ENCODE measurements at regions not wholly inside any gene's neighbourhood (a gene's known extent, or its start where the extent isn't known, plus 50 kb on each side); places are given as distances from the start of the nearest gene placed in this dataset.

DNA sequence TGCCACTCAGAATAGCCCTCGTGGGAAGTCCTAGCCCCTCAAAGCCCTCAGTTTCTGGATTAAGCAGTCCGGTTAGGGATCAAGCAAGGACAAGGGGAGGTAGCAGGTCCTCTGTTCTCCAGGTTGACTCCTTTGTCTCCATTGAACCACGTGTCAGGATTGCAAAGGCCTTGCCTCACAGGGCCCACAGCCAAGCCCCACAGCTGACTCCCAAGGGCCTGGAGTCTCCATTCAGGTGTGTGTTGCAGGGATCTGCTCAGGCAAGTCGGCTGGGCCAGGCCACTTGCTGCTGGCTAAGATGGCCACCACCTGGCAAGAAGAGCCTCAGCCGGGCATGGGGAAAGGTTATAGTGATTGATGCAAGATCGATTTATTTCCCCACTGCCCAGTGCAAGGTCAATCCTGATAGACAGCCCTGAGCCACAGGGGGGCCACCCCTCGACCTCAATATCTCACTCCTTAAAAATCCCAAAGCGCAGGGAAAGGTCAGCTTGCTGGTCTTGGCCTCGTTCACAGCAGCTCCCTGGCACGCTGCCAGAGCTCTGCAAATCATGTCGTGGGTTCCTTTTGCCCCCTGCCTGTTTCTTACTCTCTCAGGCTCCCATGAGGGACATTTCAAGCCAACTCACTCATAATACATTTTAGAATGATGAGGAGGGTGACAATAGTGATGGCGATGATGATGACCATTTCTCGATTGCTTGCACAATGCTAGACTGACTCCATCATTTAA is 75.9 kb downstream of the EDN3 start:
- no peak for DNase-seq (ENCODE audit: low read depth in 2 of 2, low spot score in 1 of 2)

DNA sequence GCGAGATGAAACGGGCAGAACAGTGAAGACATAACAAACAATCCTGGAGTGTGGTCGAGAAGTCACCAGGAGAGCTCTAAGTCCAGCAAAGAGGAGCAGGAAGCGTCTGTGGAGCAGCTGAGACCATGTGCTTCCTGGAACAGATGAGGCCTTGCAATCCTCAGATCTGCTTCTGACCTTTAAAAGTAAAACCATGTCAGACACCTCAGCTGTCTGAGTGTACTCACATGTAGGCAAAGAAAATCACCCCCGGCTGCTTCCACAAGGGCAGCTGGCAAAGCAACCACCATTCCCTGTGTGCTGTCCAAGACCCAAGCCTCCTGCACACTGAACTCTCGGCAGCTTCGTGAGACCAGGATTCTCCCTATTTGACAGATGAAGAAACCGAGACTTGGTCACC is 76.6 kb downstream of the EDN3 start:
- no peak for DNase-seq (ENCODE audit: low read depth in 2 of 2, low spot score in 1 of 2)

DNA sequence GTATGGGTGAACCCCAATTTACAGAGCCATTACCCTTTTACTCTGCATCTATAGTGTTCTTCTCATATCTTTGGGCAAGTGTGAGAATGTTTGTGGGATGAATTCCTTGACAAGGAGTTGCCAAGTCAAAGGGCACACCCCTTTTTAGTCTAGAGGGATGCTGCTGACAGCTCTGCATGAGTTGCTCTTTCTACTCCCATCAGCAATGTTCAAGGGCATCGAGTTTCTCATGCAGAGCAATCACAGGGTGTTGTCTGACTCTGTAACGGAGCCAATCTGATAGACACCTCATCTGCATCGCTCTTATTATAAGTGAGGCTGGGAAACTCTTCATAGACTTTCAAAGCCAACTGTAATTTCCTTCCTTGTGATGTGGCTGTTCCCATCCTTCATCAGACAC is 77.4 kb downstream of the EDN3 start:
- no peak for DNase-seq (ENCODE audit: low read depth in 2 of 2, low spot score in 1 of 2)

DNA sequence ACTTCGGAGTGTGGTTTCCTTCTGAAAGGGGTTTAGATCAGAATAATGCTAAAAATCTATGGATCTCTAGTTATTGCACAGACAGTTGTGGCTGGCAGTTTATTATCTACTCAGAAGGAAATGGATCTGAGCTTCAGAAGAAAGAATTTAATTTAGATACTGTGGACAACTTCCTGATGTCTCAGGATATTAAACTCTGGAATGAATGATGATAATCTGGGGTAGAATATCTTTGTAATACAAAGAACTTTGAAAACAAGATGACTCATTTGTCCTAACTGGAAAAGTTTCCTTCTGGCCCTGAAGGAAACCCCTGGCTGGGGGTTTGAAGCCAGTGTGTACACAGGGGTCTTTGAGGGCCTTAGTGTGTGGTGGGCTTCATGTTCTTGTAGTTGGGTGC is 78.0 kb downstream of the EDN3 start:
- DNase-seq (ENCODE audit: low read depth in 2 of 2, low spot score in 1 of 2), result no peak

DNA sequence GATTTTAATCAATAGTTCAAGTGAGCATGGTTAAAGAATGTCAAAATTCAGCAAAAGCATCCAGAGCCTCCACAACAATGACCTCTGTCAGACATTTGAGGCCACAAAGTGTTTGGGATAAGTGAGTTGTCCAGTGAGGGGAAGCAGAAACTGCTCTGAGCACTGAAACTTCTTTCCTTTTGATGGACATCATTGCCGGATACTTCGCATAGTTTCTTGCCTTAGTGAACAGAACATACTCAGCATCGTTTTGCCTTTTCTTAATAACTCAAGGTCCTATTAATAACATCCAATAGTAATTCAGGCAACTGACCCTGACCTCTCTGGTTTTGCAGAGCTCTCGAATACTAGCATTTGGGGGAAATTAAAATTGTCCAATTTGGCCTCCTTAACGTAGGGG is 78.6 kb downstream of the EDN3 start:
- no peak for DNase-seq (ENCODE audit: low read depth in 2 of 2, low spot score in 1 of 2)

DNA sequence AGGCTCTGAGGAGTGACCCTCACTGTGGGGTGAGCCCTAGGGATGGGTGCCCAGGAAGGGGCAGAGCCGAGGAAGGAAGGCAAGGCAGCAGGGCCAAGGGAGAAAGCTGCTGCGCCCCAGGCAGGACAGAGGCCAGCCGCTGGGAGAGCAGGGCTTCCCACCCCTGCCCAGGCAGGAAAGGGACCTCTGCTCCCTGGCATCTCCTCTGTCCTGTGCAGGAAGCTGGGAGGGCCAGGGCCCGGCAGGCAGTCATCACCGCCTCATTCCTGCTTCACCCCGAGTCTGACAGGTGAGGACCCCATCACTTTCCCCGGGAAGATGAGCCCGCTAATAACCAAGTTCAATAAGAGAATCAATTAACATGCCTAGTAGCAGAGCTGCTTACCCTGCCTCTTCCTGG is 81.3 kb downstream of the EDN3 start:
- no peak for DNase-seq (ENCODE audit: low read depth in 2 of 2, low spot score in 1 of 2)

DNA sequence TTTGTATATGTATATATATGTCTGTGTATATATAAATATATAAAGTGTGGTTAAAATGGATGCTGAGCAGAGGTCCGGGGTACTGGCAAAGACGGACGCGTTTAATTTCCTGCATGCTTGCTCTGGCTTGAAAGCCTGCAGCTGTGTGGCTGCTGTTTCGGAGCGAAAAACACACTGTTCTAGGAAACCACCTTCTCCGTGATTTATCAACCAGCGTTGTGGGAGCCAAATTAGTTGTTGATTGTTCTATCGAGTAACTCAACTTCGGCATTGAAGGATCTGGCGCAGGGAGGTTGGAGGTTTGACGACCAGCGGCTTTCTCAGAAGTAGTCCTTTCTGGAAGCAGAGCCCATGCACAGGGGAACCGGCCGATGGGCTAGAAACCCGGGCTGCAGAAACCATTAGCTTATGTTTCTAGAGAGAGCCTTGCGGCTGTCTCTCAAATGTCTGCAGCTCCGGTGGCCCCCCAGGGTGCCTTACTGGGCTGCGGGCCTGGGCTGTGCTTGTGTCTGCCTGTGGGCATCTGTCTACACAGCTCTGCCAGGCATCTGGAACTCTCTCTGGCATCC is 81.8 kb downstream of the EDN3 start:
- DNase-seq (ENCODE audit: low read depth in 2 of 2, low spot score in 1 of 2), result no peak

DNA sequence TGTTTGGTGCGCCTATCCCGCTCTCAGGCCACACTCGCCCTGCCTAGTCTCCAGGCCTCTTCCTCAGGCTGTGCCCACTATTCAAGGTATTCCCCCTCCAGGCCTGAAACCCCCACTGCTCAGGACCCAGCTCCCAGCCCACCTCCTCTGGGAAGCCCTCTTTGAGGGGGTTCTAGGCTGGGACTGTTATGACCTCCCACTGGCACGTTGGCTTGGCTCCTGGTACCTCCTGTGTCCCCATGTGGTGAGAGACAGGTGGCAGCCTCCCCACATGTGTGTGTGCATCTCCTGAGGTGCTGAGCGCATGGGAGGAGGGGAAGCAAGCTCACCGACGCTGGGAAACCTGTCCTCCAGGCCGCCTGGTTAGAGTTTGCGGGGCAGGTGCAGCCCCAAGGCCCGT is 82.5 kb downstream of the EDN3 start:
- DNase-seq (ENCODE audit: low read depth in 2 of 2, low spot score in 1 of 2), result no peak

DNA sequence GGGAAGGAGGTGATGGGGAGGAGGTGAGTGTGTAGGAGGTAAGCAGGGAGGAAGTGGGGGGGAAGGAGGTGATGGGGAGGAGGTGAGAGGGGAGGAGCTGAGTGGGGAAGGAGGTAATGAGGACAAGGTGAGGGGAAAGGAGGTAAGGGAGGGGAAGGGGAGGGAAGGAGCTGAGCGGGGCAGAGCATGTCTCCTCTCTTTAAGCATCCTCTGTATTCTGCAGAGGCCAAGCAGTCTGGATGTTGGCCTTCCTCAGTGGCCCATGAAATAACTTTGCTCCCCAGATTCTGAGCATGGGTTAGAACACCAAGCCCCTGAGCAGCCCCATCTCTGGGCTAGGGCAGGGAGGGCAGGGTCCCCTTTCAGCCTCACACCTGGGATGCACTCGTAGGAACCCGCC is 84.6 kb downstream of the EDN3 start:
- DNase-seq (ENCODE audit: low read depth in 2 of 2, low spot score in 1 of 2), result no peak

DNA sequence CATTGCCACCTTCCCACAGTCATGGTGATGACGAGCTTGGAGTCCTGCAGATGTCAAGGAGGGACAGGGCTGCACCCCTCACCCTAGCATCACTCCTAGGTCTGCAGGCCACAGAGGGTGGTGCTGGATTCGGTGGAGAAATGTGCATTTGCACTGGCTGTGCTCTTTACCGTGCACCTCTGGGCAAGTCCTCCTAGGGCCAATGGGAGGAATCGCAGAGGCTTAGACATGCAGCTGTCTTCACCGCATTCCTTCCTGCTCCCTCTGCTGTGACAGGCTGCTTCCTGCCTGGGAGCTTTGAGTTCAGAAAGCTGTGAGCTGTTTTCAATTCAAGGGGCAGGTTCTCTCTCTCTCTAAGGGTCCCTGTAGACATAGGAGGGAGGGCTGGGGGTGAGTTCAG is 85.1 kb downstream of the EDN3 start:
- DNase-seq (ENCODE audit: low read depth in 2 of 2, low spot score in 1 of 2), result no peak

DNA sequence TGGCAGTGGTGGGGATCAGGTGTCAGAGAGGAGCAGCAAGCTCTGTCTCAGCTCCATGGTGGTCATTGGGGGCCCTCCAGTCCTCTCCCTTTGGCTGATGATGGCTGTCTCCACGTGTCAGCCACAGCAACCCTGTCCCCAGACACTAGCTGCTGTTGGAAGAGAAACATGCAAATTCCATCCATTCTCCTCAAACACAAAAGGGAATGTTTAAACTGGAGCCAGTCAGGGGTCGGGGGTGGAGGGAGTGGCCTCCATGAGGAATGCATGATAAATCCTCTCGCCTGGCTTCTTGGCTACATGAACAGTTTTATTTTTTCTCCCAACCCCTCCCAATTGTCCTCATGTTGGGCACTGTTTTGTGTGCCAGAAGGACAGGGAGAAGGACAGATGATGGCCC is 86.4 kb downstream of the EDN3 start:
- DNase-seq (ENCODE audit: low read depth in 2 of 2, low spot score in 1 of 2), result no peak

DNA sequence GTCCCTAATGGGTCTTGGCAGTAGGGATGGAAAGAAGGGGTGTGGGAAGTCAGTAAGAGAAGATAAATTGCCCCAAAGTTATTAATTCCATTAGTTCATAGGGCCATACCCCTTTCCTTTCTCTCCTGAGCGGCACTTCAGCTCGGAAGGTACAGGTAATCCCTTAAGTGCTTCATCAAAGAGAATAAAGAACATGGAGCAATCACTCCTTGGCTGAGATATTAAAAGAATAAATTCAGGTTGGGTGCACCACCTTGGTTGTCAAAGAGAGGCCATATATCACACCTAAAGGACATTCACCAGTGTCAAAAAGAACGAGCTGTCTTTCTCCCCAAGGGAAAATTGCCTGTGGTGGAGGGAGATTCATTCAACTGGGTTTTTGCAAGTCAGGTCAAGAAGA is 87.5 kb downstream of the EDN3 start:
- DNase-seq (ENCODE audit: low read depth in 2 of 2, low spot score in 1 of 2), result no peak

DNA sequence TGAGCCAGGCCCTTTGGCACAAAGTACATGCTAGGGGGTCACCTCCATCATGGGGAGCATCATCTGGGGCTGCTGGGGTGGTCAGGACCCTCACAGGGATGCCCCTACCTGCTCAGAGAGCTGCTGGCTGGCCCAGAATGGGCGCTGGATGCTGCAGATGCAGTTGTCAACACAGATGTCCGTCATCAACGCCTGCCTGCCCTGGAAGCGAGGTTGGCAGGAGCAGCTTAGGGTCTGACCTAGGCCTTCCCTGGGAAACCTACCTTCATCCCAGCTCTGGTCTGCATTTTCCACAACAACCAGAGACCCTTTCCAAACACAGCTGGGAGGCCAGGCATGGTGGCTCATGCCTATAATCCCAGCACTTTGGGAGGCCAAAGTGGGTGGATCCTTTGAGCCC is 88.0 kb downstream of the EDN3 start:
- no peak for DNase-seq (ENCODE audit: low read depth in 2 of 2, low spot score in 1 of 2)

DNA sequence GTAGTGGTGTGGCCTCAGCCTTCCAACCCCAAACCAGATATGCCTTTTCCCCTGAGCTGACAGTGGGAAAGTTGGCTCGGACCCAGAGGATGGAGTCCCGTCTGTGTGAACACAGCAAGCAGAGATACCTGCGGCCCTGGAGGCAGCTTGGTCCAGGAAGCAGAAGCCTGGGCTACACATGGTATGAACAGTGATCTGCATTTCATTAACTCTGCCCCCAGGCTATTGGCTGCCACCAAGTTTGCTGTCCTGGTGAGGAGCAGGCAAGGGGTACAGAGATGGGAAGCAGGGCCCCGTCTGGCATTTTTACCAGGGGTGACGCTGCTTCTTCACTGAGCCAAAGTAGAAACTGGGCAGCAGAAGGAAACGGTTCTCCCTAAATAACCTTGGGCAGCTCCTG is 90.0 kb downstream of the EDN3 start:
- no peak for DNase-seq (ENCODE audit: low read depth in 2 of 2, low spot score in 1 of 2)

DNA sequence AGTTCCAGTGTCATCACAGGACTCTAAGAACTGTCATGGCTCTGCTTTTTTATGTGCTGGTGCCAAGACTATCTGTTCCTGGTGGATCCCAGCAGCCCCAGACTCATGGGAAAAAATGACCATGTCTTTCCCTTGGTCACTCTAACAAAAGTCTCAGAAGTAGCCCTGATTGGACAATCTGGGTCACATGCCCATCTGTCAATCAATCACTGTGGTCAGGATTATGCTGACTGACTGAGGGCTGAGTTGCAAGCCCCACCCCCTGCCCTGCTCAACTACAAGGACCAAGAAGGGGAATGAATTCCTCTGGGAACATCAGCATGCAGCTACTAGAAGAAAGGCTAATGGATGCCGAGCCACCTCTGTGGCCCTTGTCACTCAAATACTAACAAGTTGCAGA is 91.6 kb downstream of the EDN3 start:
- no peak for DNase-seq (ENCODE audit: low read depth in 2 of 2, low spot score in 1 of 2)

DNA sequence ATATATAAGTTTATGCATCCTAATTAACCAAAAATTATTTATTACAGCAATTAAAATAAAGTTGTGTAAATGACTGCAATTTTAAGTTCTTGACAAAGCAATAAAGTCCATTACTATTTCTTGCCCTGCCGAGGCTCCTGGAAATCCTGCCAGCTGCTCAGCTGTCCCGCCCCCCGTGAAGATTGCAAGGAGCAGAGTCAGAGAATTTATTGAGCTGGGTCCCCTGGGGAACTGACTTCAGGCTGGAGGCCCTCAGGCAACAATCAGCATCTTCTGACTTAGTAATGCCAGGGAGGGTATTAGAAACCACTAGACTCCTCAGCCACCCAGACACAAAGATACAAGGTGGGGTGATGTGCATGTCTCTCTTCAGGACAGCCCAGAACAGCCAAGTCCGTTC is 92.3 kb downstream of the EDN3 start:
- DNase-seq (ENCODE audit: low read depth in 2 of 2, low spot score in 1 of 2), result no peak

DNA sequence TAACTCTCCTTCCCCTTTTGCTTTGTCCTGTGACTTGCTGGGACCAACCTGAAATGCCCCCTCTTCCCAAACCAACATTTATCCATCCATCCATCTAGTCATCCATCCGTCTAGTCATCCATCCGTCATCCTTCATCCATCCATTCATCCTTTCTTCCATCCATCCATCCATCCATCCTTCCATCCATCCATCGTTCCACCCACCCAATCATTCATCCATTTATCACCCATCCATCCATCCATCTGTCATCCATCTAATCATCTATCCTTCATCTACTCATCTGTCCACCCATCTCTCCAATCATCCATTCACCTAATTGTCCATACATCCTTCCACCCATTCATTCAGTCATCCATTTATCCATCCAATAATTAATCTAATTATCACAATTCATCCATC is 92.7 kb downstream of the EDN3 start:
- no peak for DNase-seq (ENCODE audit: low read depth in 2 of 2, low spot score in 1 of 2)

DNA sequence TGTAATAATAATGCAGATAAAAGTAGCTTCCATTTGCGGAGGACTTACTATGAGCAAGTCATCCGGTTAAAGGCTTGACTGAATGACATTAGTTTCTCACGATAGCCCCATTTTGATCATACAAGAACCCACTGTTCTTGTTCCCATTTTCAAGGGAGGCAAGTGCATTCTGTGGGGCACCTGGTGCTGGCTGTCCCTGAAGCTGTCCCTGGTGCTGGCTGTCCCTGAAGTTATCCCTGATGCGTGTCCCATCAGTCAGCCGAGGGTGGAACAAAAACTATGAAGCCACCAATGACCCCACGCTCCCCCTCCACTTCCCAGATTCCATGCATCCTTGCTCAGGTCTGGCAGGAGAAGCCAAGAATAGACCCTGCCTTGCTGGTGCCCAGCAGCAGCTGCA is 95.3 kb downstream of the EDN3 start:
- DNase-seq (ENCODE audit: low read depth in 2 of 2, low spot score in 1 of 2), result no peak

DNA sequence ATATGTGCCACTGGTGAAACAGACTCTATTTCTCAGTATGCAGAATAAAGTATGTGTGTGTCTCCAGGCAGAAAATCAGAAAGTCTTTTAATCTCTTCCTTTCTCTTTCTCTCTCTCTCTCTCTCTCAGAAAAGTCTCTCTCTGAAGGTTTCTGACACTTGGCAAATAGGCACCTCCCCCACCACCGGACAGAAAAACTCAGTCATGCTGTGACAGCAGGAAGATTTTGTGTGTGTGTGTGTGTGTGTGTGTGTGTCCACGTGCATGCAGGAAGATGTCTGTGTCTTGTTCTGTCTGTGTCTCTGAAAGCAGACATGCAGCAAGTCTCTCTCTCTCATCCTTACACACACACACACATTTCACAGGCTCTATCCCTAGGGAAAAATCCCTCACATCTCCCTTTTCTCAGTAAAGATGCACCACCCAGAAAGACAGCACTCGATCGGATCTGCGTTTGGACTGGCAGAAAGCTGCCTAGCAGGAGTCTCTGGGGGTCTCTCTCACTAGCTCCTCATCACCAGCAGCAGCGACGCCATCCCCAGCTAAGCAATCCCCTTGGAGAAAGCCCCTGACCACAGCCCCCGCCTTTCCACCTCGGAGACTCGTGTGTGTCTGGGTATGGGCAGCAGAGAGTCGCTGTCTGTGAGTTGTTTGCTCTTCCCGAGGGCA is 98.3 kb downstream of the EDN3 start:
- no peak for DNase-seq (ENCODE audit: low read depth in 2 of 2, low spot score in 1 of 2)

DNA sequence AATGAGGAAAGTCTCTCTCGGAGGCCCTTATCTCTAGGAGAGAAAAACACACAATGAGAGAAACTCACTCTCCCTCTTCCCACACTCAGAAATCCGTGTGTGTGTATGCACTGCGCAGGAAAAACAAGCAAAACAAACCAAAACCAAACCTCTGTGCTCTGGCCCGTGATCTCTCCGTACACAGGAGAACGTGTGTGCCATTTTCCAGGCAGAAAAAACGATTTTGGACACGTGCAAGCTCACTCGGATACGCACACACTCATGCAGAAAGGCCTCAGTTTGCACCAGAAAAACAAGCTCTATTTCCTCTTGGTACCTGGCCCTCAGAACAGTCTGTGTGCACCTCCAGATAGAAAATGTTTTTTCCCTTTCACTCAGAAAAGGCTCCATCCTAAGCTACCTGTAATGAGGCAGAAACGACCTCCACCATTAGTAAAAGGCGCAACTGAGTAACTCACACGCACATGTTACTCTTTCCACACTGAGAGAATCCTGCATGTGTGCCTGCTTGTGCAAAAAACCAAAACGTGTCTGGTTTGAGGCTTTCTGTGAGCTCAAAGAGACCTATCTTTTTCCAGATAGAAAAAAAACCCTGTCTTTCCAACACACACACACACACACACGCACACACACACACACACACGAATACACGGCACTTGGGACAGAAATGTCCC is 99.2 kb downstream of the EDN3 start:
- no peak for DNase-seq (ENCODE audit: low read depth in 2 of 2, low spot score in 1 of 2)

DNA sequence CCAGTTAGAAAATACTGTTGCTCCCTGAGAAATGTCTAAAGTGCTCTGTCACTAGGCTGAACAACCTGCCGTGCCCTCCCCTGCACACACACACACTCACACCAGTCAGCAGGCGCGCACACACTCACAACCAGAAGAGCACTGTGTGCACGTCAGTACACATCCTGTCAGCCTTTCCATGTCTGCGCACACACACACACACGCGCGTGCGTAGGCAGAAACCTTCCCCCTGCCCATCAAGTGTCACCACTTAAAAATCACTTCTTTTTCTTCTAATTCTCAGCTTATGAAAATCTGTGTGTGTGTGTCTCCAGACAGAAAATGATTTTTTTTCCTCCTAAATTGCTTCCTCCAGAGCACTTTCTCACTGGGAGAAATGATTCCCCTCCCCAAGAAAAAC is 100.3 kb downstream of the EDN3 start:
- no peak for DNase-seq (ENCODE audit: low read depth in 2 of 2, low spot score in 1 of 2)

DNA sequence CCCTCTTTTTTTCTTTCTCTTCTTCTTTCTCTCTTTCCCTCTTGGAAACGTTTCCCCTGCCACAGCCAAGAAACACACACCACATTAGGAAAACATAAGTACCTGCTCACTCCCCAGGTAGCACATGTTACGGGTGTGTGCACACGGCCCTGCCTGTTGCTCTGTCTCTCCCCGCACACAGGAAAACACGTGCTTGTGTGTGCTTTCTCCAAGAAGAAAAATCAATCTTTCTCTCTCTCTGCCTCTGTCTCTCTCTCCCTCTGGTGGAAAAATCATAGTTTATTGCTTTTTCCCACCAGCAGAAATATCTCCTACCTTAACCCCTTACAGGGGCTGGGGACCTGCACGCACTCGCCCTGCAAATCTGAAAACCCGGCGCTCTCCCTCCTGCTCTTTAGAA is 102.3 kb downstream of the EDN3 start:
- DNase-seq (ENCODE audit: low read depth in 2 of 2, low spot score in 1 of 2), result no peak

Data from stimulated activated CD8-positive, alpha-beta memory T cell treated with anti-CD3 and anti-CD28 coated beads, Interleukin-4, amount 100 ng/mL, for 1 hour (primary cell).